ENCODE measurements at regions not wholly inside any gene's neighbourhood (a gene's known extent, or its start where the extent isn't known, plus 50 kb on each side); places are given as distances from the start of the nearest gene placed in this dataset.

DNA sequence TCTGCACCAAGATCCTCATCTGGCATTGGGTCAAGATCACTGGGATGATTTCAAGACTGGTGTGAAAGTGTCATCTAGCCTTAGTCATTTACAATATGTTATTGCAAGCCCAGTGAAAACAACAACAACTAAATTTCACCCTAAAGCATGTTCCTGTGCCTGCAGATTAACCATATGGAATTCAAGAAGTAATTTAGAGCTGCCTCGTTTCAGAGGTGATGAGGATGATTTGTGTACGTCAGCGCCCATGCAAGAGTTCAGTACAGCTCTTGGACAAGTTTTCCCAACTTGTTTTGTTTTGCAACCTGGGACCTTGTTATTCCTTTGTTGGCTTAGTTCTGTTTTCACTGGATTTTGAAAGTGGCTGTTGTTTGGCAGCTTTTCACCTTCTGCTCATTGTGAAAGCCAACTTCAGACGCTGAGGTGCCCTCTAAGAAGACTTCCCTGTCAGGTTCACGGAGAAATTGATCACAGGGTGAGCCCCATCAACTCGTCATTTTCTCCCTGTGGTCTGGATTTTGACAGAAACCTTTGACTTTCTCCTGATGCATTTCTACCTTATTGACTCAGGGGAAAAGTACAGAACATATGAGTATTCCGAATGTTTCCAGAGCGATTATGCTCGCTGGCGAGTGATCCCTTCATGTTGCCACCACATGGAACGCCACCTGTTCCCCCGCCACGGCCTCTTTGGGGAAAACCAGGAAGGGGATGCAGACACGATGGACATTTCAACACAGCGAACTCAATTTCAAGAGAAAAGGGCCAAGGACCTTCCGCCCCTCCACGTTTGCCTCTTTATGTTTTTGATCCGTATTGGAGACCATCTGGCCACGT, 85.6 kb downstream of the FOXL1 start:
- TF ChIP-seq, protein P1, sequence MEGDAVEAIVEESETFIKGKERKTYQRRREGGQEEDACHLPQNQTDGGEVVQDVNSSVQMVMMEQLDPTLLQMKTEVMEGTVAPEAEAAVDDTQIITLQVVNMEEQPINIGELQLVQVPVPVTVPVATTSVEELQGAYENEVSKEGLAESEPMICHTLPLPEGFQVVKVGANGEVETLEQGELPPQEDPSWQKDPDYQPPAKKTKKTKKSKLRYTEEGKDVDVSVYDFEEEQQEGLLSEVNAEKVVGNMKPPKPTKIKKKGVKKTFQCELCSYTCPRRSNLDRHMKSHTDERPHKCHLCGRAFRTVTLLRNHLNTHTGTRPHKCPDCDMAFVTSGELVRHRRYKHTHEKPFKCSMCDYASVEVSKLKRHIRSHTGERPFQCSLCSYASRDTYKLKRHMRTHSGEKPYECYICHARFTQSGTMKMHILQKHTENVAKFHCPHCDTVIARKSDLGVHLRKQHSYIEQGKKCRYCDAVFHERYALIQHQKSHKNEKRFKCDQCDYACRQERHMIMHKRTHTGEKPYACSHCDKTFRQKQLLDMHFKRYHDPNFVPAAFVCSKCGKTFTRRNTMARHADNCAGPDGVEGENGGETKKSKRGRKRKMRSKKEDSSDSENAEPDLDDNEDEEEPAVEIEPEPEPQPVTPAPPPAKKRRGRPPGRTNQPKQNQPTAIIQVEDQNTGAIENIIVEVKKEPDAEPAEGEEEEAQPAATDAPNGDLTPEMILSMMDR (IDR thresholded peaks at IDR 0.05), result no peak
- no peak for TF ChIP-seq POLR2A (IDR thresholded peaks at IDR 0.05)

All from ovary (tissue), 3 donors.